Stimulated activated CD8-positive, alpha-beta memory T cell treated with anti-CD3 and anti-CD28 coated beads, Interleukin-4, amount 100 ng/mL, for 1 hour (primary cell): ENCODE measurements at regions not wholly inside any gene's neighbourhood (a gene's known extent, or its start where the extent isn't known, plus 50 kb on each side); places are given as distances from the start of the nearest gene placed in this dataset.
"Not testable (repeated sequence)": the region's sequence is repeated elsewhere in the genome, so short reads cannot be mapped to it uniquely, and the experiment has no call there.

ENCODE experiments used
- DNase-seq, 2 donors: peaks; one replicate each; pipeline ENCODE4 v3.0.0-alpha.2; 2020; ENCODE audit warnings: low read depth in 2 of 2, low spot score in 1 of 2

- DNase-seq: no peak
Observed at GRCh38 chr6:155638200-155638599, 182.6 kb upstream of the NOX3 start.

DNA sequence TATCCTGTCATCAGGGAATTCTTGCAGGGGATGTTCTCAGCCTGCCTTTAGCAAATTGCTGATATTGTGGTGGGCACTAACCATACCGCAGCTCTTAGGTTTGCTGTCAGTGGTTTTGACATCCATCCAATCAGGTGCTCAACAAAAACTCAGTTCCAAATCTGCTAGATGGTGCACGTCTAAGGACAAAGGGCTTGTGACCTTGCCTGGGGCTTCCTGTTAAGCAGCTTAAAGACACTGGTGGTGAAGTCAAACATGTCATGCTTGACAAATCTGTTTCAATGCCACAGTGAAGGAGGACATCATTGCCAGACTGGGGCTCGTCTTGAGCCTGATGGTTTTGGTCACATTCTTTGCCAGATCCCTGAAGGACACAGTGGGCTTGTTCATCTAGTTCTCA, 179.8 kb upstream of the NOX3 start:
- no peak for DNase-seq

- DNase-seq: no peak
Observed at GRCh38 chr6:155630085-155630484, 174.4 kb upstream of the NOX3 start.

GRCh38 chr6:155629652-155630051, 174.0 kb upstream of the NOX3 start:
- DNase-seq: no peak

DNA sequence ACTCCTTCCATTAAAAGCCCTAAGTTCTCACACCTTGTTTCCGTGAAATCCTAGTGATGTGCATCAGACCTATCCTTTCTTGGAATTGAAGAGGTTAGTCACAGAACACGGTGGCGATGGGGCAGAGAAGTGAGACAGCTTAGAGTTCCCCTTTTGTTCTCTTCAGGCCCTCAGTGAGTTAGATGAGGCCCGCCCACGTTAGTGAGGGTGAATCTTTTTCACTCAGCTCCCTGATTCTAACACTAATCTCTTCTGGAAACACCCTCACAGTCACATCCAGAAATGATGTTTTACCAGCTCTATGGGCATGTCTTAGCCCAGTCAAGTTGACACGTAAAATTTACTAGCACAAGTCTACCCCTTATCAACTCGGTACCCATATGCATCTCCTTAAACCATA, 172.7 kb upstream of the NOX3 start:
- no peak for DNase-seq

DNA sequence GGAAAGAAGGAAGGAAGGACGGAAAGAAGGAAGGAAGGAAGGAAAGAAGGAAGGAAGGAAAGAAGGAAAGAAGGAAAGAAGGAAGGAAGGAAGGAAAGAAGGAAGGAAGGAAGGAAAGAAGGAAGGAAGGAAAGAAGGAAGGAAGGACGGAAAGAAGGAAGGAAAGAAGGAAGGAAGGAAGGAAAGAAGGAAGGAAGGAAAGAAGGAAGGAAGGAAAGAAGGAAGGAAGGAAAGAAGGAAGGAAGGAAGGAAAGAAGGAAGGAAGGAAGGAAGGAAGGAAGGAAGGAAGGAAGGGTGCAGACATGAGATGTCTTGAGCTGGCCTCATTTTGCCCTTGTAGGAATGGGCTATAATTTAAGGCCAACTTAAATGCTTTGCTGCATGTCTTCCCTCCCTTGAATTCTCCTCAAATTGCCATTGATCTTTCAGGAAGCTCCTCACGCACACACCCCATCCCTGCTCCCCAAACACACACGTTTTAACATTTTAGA, 172.1 kb upstream of the NOX3 start:
- not testable (repeated sequence) for DNase-seq

GRCh38 chr6:155623450-155624178, 168.0 kb upstream of the NOX3 start:
- no peak for DNase-seq

- DNase-seq: no peak
Observed at GRCh38 chr6:155614606-155615005, 159.0 kb upstream of the NOX3 start.

- no peak for DNase-seq
Observed at GRCh38 chr6:155611742-155612141, 156.1 kb upstream of the NOX3 start.

GRCh38 chr6:155604991-155605390, 149.4 kb upstream of the NOX3 start:
- no peak for DNase-seq

DNA sequence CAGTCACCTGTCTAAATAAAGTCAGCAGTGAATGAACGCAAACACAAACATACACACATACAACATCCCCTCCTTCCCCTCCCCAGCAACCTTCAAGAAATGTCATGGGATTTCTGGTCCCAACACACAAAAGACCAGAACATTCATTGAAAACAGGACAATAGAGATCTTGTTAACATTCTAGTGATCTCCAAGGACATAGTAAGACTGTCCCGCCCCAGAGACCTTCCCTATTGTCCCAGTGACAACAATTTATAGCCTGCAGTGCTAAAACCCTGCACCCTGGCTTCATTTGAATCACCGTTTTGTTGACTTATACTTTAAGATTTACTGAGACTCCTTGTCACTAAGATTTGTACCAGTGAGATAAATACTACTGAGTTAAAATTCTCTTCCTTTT, 143.9 kb upstream of the NOX3 start:
- no peak for DNase-seq

DNA sequence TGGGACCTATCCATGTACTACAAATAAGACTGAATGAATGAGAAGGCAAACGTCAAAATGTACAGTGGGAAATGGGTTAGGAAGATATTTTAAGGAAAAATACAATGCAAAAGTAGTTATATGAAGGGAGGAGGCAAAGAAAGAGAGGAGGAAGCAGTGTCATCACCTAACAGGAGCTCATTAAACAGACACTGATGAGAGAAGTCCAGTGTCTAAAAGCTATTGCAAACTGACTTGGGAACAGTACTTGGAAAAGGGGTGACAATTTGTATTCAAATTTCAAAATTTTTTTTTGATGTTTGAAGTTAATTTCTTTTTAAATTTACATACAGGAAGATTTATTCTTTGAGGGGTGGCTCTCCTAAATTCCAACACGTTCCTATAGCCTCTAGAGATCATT, 143.5 kb upstream of the NOX3 start:
- DNase-seq: no peak

DNA sequence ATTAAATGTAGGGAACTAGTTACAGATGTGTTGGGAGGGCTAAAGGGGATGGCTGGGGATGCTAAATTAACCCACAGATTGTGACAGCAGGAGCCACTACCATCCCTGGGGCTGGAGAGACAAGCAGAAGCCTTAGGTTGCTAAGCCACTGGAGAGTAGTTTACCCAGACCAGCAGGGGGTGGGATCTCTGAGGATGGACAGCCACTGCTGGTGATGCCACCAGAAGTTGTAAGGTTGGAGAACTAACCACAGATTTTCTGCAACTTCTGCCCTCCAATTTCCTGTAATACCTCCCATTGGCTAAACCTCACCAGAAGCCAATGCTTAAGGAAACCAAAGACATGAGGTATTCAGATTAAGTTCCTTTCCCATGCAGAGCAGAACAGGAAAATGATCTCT, 139.6 kb upstream of the NOX3 start:
- no peak for DNase-seq

GRCh38 chr6:155591741-155592140, 136.1 kb upstream of the NOX3 start:
- DNase-seq: no peak

DNA sequence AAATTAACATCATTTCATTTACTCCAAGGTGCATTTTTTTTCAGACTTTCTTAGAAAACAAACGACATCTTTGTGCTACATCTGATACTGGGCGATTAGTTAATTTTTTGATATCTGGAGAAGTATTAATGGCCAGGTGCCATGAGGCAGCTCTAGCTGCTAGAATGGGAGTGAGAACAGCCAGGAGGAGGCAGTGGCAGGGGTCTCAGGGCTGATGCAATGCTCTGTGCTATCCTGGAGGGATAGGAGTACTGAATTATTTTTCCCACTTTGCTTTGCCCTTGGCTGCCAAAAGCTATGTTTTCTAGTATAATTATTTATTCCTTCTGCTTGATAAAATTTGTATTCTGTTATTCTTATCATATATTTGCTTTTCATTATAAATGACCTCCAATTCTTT, 133.6 kb upstream of the NOX3 start:
- no peak for DNase-seq

DNA sequence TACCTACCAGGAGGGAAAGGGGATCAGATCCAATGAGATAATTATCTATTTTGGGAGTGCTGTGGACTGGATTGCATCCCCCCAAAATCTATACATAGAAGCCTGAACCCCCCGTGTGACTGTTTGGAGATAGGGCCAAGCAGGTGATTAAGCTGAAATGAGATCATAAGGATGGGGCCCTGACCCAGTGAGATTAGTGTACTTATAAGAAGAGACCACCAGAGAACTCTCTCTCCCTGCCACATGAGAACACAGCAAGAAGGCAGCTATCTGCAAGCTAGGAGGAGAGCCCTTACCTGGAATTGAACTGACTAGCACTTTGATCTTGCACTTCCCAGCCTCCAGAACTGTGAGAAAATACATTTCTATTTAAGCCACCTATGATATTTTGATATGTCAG, 132.2 kb upstream of the NOX3 start:
- DNase-seq: no peak

DNA sequence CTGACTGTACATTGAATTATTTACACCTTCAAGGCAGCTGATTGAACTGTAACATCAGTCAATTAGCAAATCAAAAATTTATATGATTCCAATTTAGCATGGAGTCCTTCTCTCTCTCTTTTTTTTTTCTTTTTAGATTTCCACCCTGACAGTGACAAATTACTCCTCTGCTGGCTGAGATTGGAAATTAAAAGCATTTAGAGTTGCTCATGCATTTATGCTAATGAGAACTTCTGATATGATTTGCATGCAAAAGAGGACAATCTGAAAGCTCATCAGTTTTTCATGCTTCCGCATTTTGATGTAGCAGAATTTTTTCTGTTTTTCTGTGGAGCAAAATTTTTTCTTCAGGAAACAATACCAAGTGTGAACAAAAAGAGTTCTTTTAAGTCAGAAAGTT, 130.5 kb upstream of the NOX3 start:
- DNase-seq: no peak

DNA sequence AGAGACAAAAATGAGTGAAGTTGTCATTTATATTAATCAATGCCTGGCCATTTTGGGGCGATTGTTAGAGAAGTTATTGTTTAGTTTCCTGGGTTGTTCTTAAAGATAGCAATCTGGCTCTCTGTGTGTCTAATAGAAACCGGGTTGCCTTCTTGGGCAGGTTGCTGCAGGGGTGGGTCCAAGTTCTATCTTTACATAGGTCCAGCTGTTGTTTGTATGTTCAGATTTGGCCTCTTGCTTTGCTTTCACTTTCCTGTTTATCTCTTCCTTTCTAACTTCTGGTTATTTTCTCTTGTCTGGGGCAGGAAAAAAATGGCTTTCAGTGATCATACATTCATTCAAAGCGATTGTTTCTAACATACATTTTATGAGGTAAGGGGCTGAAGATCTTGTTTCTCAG, 128.4 kb upstream of the NOX3 start:
- no peak for DNase-seq

GRCh38 chr6:155582016-155582991, 126.7 kb upstream of the NOX3 start:
- no peak for DNase-seq

DNA sequence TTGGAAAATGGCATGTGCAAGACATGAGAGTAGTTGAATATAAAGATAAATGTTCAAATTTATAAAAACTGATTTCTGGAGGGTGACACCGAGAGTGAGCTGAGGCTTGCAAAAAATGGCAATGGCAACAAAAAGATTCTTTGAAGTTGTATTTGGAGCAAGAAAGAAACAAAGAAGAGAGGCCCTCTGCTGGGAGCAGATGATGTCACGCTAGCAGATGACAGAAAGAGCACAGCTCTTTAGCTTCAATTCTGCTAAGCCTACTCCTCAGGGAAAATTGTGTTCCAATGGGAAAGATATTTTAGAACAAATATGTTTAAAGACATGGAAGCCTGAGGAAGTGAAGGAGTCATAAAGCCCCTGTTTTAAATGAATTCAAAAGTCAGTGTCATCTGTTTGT, 125.3 kb upstream of the NOX3 start:
- DNase-seq: no peak

GRCh38 chr6:155578251-155578650, 122.6 kb upstream of the NOX3 start:
- DNase-seq: no peak

- DNase-seq: no peak
Observed at GRCh38 chr6:155561966-155562364, 106.3 kb upstream of the NOX3 start.
